Nephron (organoid): ENCODE measurements at regions not wholly inside any gene's neighbourhood (a gene's known extent, or its start where the extent isn't known, plus 50 kb on each side); places are given as distances from the start of the nearest gene placed in this dataset.

ENCODE experiments used
- H3K27ac Mint-ChIP-seq, 3 experiments: 2 replicates each; pipeline ENCODE4 v1.8.0; 2020; ENCODE audit warnings: mixed read lengths in 3 of 3, mild to moderate bottlenecking in 2 of 3, moderate library complexity in 1 of 3
- H3K27me3 Mint-ChIP-seq: 2 replicates; pipeline ENCODE4 v1.8.0; 2021; ENCODE audit warnings: low read depth, mild to moderate bottlenecking, moderate library complexity, mixed read lengths
- H3K36me3 Mint-ChIP-seq: 2 replicates; pipeline ENCODE4 v1.8.0; 2020; ENCODE audit warnings: low read depth, mixed read lengths
- H3K4me1 Mint-ChIP-seq: 2 replicates; pipeline ENCODE4 v1.8.0; 2020; ENCODE audit warnings: mixed read lengths
- H3K4me3 Mint-ChIP-seq, 3 experiments: 2 replicates each; pipeline ENCODE4 v1.8.0; 2020; ENCODE audit warnings: mild to moderate bottlenecking in 3 of 3, mixed read lengths in 3 of 3, moderate library complexity in 2 of 3
- H3K9me3 Mint-ChIP-seq: 2 replicates; pipeline ENCODE4 v1.8.0; 2020; ENCODE audit warnings: mixed read lengths
- CTCF ChIP-seq, 3 experiments: fragments of 200-600 bp; sonication (generic); IDR thresholded peaks; one replicate each; pipeline ENCODE4 v1.5.0; 2021; ENCODE audit warnings: antibody characterized with exemption in 3 of 3; ENCODE audit not compliant: unreplicated experiment in 3 of 3

- H3K36me3 Mint-ChIP-seq = no peaks in the 10 kb centered on the region
- H3K4me3 Mint-ChIP-seq = no peak overlapping the region
- no peaks in the 10 kb centered on the region for H3K27me3 Mint-ChIP-seq
- no peak overlapping the region for H3K27ac Mint-ChIP-seq
- H3K4me1 Mint-ChIP-seq = no peaks in the 10 kb centered on the region
- no peak for TF ChIP-seq CTCF (IDR thresholded peaks at IDR 0.05; ENCODE audit: unreplicated experiment in 3 of 3)
- H3K9me3 Mint-ChIP-seq = no peaks in the 10 kb centered on the region
Measured at GRCh38 chr13:61477619-61478018, 62.0 kb upstream of the PCDH20 start.

DNA sequence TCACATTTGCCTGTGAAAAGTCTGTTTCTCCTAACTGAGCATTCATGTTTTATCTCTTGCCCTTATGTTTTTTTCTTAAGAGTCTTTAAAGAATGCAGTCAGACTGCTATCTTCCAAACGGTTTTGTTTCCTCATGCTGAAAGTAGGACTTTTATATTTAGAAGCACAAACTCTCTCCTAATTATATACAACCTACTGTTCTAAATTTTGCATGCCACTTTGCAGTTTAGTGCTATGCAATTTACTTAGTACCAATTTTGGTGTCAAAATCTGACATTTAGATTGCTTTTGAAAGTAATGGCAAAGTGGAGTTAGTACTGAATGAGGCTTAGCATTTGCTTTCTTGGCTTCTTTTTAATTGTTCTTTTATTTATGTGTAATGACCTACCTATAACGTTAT lies 55.1 kb upstream of the PCDH20 start:
- Mint-ChIP-seq H3K36me3 (no peaks in the 10 kb centered on the region), H3K4me3 (no peak overlapping the region), H3K9me3 (no peaks in the 10 kb centered on the region), H3K27me3 (no peaks in the 10 kb centered on the region), H3K4me1 (no peaks in the 10 kb centered on the region), H3K27ac (no peak overlapping the region)
- TF ChIP-seq CTCF (IDR thresholded peaks at IDR 0.05; ENCODE audit: unreplicated experiment in 3 of 3) = no peak

DNA sequence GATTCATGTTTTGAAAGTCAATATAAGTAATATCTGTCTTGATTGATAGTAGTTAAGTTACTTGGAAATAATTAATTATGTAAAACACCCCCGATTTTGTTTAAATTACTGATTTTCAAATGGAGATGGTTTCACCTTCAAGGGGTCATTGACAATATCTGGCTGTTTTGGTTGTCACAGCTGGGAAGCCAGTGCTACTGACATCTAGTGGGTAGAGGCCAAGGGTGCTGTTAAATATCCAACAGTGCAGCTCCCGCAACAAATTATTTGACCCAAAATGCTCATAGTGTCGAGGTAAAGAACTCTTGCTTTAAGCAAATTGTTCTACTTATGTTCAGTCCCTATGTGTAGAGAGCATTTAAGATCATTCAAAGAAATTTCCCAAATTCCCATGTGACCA lies 50.6 kb upstream of the PCDH20 start:
- H3K27me3 Mint-ChIP-seq = no peaks in the 10 kb centered on the region

More for the DNA sequence above, 50.6 kb upstream of the PCDH20 start:
- H3K36me3 Mint-ChIP-seq = no peaks in the 10 kb centered on the region
- no peak overlapping the region for H3K4me3 Mint-ChIP-seq
- H3K27ac Mint-ChIP-seq = no peak overlapping the region
- no peaks in the 10 kb centered on the region for H3K4me1 Mint-ChIP-seq
- no peaks in the 10 kb centered on the region for H3K9me3 Mint-ChIP-seq
- no peak for TF ChIP-seq CTCF (IDR thresholded peaks at IDR 0.05; ENCODE audit: unreplicated experiment in 3 of 3)
